Astrocyte of the spinal cord (primary cell): ENCODE measurements at regions not wholly inside any gene's neighbourhood (a gene's known extent, or its start where the extent isn't known, plus 50 kb on each side); places are given as distances from the start of the nearest gene placed in this dataset.

Experiments
- DNase-seq: peaks from one replicate; pipeline ENCODE4 v3.0.0; 2011; ENCODE audit warnings: low read depth, low spot score
- H3K4me3 ChIP-seq: 2 replicates; pipeline ENCODE4 v1.5.1; 2011; ENCODE audit warnings: low read depth, mild to moderate bottlenecking, low read length, moderate library complexity
- CTCF ChIP-seq: IDR thresholded peaks from 2 replicates; pipeline ENCODE4 v1.5.1; 2012; ENCODE audit warnings: low read depth, mild to moderate bottlenecking, low read length, inconsistent platforms
- in situ Hi-C: cut with HindIII; loops from 2 replicates; pipeline ENCODE4 v1.10.0; 2017; ENCODE audit warnings: low sequenced_read_pairs

GRCh38 chr15:88707771-88708654, 69.2 kb downstream of the ISG20 start:
- in situ Hi-C loops: no loop called here
- no peak for TF ChIP-seq CTCF
- no peak for DNase-seq
- no peak overlapping the region for H3K4me3 ChIP-seq

GRCh38 chr15:88708655-88709054, 69.8 kb downstream of the ISG20 start:
- TF ChIP-seq CTCF: no peak
- H3K4me3 ChIP-seq: no peak overlapping the region
- DNase-seq: no peak
- in situ Hi-C loops: no loop called here

GRCh38 chr15:88710027-88710715, 71.4 kb downstream of the ISG20 start:
- TF ChIP-seq CTCF: no peak
- in situ Hi-C loops: no loop called here
- DNase-seq: no peak
- H3K4me3 ChIP-seq: no peak overlapping the region

- in situ Hi-C loops: no loop called here
These were observed 73.0 kb downstream of the ISG20 start for GRCh38 chr15:88711806-88712205.

GRCh38 chr15:88714782-88715372, 76.1 kb downstream of the ISG20 start:
- TF ChIP-seq CTCF: no peak
- DNase-seq: no peak
- in situ Hi-C loops: no loop called here
- no peak overlapping the region for H3K4me3 ChIP-seq

More at GRCh38 chr15:88711806-88712205, 73.0 kb downstream of the ISG20 start:
- DNase-seq: no peak
- H3K4me3 ChIP-seq: no peak overlapping the region
- no peak for TF ChIP-seq CTCF

GRCh38 chr15:88716543-88717381, 77.9 kb downstream of the ISG20 start:
- in situ Hi-C loops: no loop called here
- no peak for TF ChIP-seq CTCF
- no peak for DNase-seq

More at GRCh38 chr15:88716543-88717381, 77.9 kb downstream of the ISG20 start:
- H3K4me3 ChIP-seq: no peak overlapping the region
